ENCODE measurements at regions not wholly inside any gene's neighbourhood (a gene's known extent, or its start where the extent isn't known, plus 50 kb on each side); places are given as distances from the start of the nearest gene placed in this dataset.

- DNase-seq (ENCODE audit: low read depth), result no peak
Observed at GRCh38 chr10:78706726-78707540, 361.8 kb upstream of the ZMIZ1 start.

DNA sequence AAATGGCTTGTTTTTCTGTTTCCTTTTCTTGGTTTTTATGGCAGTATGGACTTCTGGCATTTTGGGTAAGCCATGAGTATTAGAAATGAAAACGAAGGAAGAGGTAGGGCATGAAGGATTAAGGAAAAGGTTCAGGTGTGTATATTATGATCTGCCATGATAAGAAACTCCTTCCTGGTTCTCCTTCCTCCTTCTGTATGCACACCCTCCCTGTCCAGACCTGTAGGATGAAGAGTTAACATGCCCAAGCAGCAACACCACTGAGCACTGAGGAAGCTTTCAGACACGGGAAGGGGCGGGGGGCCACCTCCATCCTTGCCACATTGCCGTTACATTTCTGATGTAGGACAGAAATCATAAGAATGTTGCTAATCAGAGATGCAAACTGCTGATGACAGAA is 361.0 kb upstream of the ZMIZ1 start:
- no peak for DNase-seq (ENCODE audit: low read depth)

DNA sequence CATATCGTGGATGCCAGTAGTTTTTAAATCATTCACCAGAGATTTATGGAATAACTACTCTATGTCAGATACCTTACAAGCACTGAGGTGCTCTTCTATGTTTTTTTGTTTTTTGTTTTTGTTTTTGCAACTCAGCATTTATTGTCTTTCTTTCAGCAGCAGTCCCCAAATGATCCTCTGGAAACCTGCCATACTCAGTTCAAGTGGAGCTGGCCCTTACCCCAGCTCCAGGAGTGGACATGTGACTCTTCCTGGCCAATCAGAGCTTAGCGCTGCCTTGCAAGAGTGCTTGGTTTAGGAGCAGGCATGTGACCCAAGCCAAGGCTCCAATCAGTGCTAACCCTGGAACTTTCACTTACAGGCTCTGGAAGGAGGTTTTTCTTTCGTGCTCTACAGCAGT is 356.6 kb upstream of the ZMIZ1 start:
- DNase-seq (ENCODE audit: low read depth), result no peak

GRCh38 chr10:78713659-78714058 is 355.1 kb upstream of the ZMIZ1 start:
- no peak for DNase-seq (ENCODE audit: low read depth)

GRCh38 chr10:78714225-78714624 is 354.5 kb upstream of the ZMIZ1 start:
- DNase-seq (ENCODE audit: low read depth), result no peak

DNA sequence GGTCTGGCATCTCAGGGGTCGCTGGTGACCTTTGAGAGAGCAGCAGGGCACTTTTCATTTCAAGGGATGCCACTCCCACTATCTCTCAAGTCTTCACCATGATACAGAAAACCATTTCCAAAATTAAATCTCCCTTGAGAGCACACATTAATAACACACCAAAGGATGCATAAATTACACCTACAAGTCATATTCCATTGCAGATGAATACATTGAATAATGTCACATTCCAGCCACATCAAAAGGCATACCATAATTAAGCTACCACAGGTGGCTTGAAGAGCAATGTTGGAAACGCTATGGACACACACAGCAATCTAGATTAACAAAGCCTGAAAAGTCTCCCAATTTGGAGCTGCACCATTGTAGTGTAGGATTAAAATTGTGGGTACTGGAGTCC is 353.3 kb upstream of the ZMIZ1 start:
- DNase-seq (ENCODE audit: low read depth), result no peak

GRCh38 chr10:78716043-78716660 is 352.6 kb upstream of the ZMIZ1 start:
- DNase-seq (ENCODE audit: low read depth), result no peak

DNA sequence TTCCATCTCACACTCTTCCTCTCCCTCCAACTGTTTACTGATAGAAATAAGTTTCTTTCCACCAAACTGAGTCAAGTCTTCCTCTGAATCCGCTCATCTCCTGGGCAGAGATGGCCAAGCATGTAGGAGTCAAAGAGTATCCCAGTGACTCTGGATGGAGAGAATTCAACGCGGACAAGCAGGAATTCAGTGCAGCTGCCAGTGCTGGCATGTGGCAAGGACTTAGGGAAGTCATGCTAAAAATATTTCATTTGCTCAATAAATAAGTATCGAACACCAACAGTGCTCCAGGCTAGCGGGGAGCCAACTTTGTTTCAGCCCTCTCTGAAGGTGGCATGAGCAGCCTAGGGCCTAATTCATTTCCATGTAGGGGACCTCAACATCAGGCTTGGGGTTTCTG is 351.6 kb upstream of the ZMIZ1 start:
- no peak for DNase-seq (ENCODE audit: low read depth)

DNA sequence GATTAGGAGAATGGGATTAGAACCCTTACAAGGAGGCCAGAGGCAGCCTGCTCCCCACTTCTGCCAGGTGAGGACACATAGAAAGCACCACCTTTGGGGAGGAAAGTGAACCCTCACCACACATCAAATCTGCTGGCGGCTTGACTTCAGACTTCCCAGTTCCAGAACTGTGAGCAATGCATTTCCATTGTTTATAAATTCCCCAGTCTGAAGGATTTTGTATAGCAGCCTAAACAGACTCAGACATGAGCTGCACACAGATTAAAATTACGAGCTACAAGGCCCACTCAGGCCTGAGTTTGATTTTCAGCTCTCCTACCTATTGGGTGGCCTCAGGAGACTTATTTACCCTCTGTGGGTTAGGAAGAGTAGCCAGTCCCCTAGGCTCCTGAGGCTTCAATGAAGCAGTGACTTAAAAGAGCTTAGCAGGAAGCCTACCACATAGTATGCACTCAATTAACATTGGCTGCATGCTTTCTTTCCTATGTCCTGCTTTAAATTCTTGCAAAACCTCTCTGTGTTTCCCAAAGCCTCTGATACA is 350.7 kb upstream of the ZMIZ1 start:
- no peak for DNase-seq (ENCODE audit: low read depth)

DNA sequence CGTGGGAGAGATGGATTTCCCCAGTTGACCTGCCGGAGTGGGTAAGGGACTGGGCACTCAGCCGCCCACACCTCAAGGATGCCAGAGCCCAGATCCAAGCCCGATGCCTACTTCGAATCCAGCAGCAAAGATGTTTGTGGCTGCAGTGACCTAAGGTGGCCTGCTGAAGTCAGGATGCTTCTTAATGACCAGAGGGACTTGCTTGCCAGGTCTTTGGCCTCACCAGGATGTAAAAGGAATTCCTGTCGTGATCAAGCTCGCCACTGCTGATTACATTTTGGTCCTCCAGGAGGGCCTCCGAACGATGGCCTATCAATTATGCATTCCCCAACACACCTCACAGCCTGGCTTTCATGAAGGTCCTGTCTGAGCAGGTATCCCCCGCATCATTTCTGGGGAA is 349.5 kb upstream of the ZMIZ1 start:
- DNase-seq (ENCODE audit: low read depth), result no peak

DNA sequence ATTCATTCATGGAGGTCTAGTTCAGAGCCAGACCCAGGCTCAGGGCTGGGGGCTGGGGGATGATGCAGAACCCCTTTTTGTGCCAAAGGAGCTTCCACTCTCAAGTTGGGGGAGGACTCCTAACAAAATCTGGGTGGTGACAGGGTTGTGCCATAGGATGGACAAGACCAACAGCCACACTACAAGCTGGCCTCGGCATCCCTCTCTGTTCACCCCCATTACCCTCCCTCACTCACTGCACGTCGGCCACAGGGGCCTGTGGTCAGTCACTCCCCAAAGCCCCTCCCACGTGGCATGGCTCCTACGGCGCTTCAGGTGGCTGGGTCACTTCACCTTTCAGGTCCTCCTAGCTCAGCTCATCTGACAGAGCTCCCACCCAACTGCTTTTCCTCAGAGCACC is 348.7 kb upstream of the ZMIZ1 start:
- no peak for DNase-seq (ENCODE audit: low read depth)

DNA sequence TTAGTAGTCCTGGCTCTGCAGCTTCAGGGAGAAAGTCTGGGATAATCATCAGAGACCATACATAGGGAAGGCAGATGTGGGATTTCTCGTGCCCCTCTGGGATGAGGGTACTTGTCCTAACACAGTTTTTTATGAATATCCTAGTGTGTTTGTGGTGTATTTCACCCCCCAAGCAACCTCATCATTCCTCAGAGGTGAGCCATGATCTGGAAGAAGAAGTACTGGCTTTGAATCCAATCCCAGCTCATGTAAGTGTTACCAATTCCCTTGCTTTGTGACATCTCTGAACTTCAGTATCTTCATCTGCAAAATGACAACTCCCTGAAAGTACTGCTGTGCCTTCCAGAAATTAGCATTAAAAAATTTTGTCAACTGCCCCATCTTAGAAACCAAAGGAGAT is 347.5 kb upstream of the ZMIZ1 start:
- no peak for DNase-seq (ENCODE audit: low read depth)

DNA sequence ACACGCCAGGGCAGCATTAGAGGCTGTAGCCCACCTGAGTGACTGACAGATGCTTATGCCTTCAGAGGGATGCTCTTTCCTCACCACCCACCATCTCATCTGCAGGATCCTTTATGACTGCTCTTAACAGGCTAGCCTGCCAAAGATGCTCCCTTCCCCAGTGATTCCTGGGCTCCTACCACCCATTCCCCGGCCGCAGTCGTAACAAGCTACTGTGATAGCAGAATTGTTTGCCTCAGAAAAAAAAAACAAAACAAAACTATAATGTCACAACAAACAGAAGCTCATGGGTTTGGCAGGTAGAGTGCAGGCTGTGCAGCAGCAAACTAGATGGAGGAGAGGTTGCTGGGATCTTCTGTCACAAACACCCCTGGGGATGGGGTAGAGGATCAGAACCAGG is 343.9 kb upstream of the ZMIZ1 start:
- DNase-seq (ENCODE audit: low read depth), result no peak

- no peak for DNase-seq (ENCODE audit: low read depth)
Observed at GRCh38 chr10:78726171-78726570, 342.6 kb upstream of the ZMIZ1 start.

GRCh38 chr10:78727251-78727650 is 341.5 kb upstream of the ZMIZ1 start:
- no peak for DNase-seq (ENCODE audit: low read depth)

DNA sequence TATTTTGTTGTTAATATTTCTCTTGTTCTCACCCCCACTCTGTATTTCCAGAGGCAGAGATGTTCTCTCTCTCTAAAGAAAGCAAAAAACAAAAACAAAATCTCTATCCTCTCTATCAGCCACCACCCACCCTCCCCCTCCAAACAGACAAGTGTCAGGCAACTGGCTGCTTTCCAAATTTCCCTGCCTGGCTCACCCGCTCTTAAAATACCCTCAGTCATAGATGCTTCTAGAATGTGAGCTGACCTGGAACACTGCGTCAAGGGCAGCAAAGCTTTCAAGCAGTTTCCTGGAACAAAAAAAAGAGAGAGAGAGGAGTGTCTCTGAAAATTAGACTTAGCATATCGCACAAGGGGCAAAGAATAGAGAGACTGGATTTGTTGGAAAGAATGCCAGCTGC is 341.0 kb upstream of the ZMIZ1 start:
- DNase-seq (ENCODE audit: low read depth), result no peak

DNA sequence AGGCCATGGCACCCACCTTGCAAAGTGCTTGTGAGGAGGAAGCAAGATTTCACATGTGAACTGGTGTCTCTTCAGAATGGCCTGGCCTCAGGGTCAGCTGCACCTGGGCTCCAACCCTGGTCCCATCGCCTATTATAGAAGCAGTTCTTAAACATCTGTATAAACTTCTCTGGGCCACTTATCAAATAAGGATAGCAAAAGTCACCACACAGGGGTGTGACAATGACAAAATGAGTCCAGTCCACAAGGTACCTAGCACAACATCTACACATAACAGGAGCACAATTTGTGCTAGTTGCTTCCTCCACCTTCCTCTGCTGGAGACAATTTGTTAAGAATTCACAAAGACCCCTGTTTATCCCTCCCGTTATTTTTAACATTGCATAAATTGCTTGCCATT is 340.6 kb upstream of the ZMIZ1 start:
- no peak for DNase-seq (ENCODE audit: low read depth)

DNA sequence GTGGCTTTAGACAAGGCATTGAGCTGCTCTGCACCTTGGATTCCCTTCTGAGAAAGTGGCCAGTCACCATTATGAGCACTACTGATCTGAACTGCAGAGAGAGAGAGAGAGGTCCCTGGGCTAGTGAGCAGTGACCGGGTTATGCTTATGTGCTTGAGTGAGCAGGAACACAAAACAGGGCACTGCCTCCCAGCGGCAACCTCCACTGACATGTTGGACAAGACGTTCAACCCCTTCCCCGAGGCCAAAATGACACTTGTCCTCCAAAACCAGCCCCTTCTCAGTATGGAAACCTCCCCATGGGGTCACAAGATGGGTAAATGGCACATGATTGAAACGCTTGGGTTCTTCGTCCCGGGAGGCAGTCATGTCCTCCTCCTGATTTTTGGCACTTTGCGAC is 339.4 kb upstream of the ZMIZ1 start:
- DNase-seq (ENCODE audit: low read depth), result no peak

DNA sequence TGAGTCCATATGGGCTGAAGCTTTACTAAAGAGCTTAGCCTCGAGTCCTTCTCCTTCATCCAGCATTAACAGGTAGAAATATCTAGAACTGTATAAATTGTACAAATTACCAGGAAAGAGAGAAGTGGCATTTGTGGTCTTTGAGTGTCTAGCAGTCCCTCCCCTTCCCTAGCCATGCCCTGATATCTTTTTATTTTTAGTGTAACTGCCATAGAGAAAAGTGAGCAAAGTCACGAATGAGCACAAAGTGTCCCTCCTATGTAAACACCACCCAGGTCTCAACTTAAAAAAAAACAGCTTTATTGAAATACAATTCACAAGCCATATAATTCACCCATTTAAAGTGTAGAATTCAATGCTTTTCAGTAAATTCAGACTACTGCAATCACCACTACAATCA is 339.0 kb upstream of the ZMIZ1 start:
- DNase-seq (ENCODE audit: low read depth), result no peak

- no peak for DNase-seq (ENCODE audit: low read depth)
Observed at GRCh38 chr10:78730754-78731153, 338.0 kb upstream of the ZMIZ1 start.

GRCh38 chr10:78731675-78732074 is 337.1 kb upstream of the ZMIZ1 start:
- DNase-seq (ENCODE audit: low read depth), result no peak

DNA sequence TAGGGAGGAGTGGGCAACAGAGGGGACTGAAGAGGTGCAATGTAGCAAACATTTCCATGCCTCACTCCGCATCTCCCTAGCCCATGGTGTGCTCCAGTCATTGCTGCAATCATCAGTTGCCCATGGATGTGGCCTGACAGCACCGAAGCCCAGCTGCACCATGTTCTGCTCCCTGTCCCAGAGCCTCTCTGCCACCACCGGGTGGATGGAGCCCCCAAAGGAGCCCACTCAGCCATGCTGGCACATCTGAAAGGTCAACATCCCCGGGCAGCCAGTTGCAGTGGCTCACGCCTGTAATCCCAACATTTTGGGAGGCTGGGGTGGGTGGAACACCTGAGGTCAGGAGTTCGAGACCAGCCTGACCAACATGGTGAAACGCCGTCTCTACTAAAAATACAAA is 336.4 kb upstream of the ZMIZ1 start:
- no peak for DNase-seq (ENCODE audit: low read depth)

DNA sequence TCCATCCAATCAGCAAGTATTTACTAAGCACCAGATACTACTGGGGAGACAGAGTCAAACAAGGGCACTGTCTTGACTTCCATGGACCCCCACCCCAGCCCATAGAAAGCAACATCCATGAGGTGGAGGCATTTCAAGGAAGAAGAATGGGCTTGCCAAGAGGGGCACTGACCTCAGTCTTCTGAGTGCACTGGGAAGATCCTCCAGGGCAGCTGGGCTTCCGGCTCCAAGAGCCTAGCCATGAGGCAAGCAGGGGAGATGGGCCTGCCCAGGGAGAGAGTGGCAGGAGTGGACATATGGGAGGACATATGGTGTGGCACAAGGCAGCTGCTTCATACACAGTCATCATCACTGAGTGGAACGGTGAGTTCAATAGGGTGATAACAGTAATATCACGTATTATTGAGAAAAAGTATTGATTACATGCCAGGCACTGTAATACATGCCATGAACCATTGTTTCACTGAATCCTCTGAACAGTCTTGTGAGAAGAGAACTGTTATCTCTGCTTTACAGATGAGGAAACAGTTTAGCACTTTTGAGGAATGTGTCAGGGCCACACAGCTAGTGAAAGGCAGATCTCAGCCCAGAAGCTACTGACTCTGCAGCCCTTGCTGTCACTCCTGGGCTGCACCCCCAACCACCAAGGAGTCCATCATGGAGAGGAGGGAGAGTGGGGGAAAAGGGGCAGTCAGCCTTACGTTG is 331.7 kb upstream of the ZMIZ1 start:
- DNase-seq (ENCODE audit: low read depth), result no peak

Data from Daoy (cell line).